K562 (cell line): ENCODE measurements at regions not wholly inside any gene's neighbourhood (a gene's known extent, or its start where the extent isn't known, plus 50 kb on each side); places are given as distances from the start of the nearest gene placed in this dataset.

Experiments
- ATAC-seq: fragments of 200-7000 bp; cut with Tn5 transposase; 3 replicates; pipeline ENCODE4 v1.9.1; 2020; ENCODE audit warnings: moderate library complexity
- BruUV-seq: library from RNA; stranded (reverse); fragments of 400-500 nt; replicated peaks from 2 replicates; lab custom pipeline; 2021; lab: Mats Ljungman, UMichigan
- CTCF ChIA-PET: fragments of 300-600 bp; formaldehyde crosslinking; extraction: SDS; loops from one replicate; lab custom pipeline; 2021; ENCODE audit warnings: low intra/inter-chr PET ratio; lab: Yijun Ruan, JAX
- POLR2A ChIA-PET: fragments of 300-600, 350-650 bp; sonication (Branson Sonifier 250); formaldehyde crosslinking; extraction: SDS; loops from one replicate; lab custom pipeline; 2021; ENCODE audit warnings: antibody characterized with exemption, inconsistent platforms; lab: Yijun Ruan, JAX
- DNase-seq, 4 experiments: peaks; one replicate each; pipeline versions ENCODE4 v3.0.0 to v3.0.0-alpha.2; 2011 to 2018; ENCODE audit warnings: low spot score in 3 of 4, mixed read lengths in 3 of 4; ENCODE audit errors: extremely low read depth in 1 of 4
- FAIRE-seq: peaks from 2 replicates; lab custom pipeline; 2011; peaks lifted over from hg19 to GRCh38; lab: Jason Lieb, UNC
- H2AFZ ChIP-seq: 2 replicates; pipeline ENCODE4 v1.6.0; 2011; ENCODE audit warnings: low read depth, low read length, control low read depth, inconsistent platforms
- H3K27ac ChIP-seq: fragments of 200-600 bp; 3 replicates; pipeline ENCODE4 v1.8.0; 2011; ENCODE audit warnings: low read depth, mild to moderate bottlenecking, control low read depth, inconsistent platforms, low read length, moderate library complexity, mixed read lengths; ENCODE audit errors: extremely low read depth
- H3K27me3 ChIP-seq, 2 experiments: fragments of 300-600 bp in 1 of 2; 2 replicates in 1 of 2; 3 replicates in 1 of 2; pipeline versions ENCODE4 v1.6.0 to v1.8.0; 2011; ENCODE audit warnings: inconsistent platforms in 2 of 2, low read length in 2 of 2, mild to moderate bottlenecking in 1 of 2, mixed read lengths in 1 of 2, moderate library complexity in 1 of 2; ENCODE audit not compliant: control insufficient read depth in 2 of 2, insufficient read depth in 2 of 2
- H3K36me3 ChIP-seq: fragments of 300-600 bp; 3 replicates; pipeline ENCODE4 v1.8.0; 2011; ENCODE audit warnings: mild to moderate bottlenecking, low read length, inconsistent platforms; ENCODE audit not compliant: control insufficient read depth, insufficient read depth
- H3K4me1 ChIP-seq, 2 experiments: fragments of 200-600 bp in 1 of 2; replicated peaks in 1 of 2; 2 replicates in 1 of 2; 3 replicates in 1 of 2; pipeline versions ENCODE4 v1.5.1 to v1.8.0; 2011; ENCODE audit warnings: inconsistent platforms in 2 of 2, low read length in 2 of 2, mild to moderate bottlenecking in 1 of 2, mixed read lengths in 1 of 2, moderate library complexity in 1 of 2; ENCODE audit not compliant: control insufficient read depth in 2 of 2, insufficient read depth in 2 of 2
- H3K4me2 ChIP-seq: 2 replicates; pipeline ENCODE4 v1.6.1; 2011; ENCODE audit warnings: low read length, control low read depth, inconsistent platforms, mixed read lengths; ENCODE audit not compliant: insufficient read depth
- H3K4me3 ChIP-seq: fragments of 200-600 bp; sonication (generic), shearing (Covaris generic); 2 replicates; pipeline ENCODE4 v1.5.1; 2016; ENCODE audit warnings: control low read depth, inconsistent platforms
- H3K79me2 ChIP-seq: fragments of 200-600 bp; 3 replicates; pipeline ENCODE4 v1.8.0; 2011; ENCODE audit warnings: low read length, inconsistent platforms; ENCODE audit not compliant: control insufficient read depth, insufficient read depth
- H3K9ac ChIP-seq, 2 experiments: 2 replicates each; pipeline versions ENCODE4 v1.6.0 to v1.6.1; 2011; ENCODE audit warnings: low read depth in 2 of 2, low read length in 2 of 2, control low read depth in 1 of 2, inconsistent platforms in 1 of 2, mild to moderate bottlenecking in 1 of 2, mixed read lengths in 1 of 2; ENCODE audit not compliant: insufficient read depth in 1 of 2
- H3K9me1 ChIP-seq: one replicate; pipeline ENCODE4 v1.6.0; 2011; ENCODE audit warnings: inconsistent platforms, mild to moderate bottlenecking, low read length, moderate library complexity; ENCODE audit not compliant: control insufficient read depth, insufficient read depth
- H3K9me3 ChIP-seq: replicated peaks from 2 replicates; pipeline ENCODE4 v1.5.1; 2011; ENCODE audit warnings: low read depth, low read length, inconsistent platforms; ENCODE audit not compliant: control insufficient read depth, insufficient read depth
- H4K20me1 ChIP-seq: replicated peaks from 2 replicates; pipeline ENCODE4 v1.6.1; 2011; ENCODE audit warnings: low read length, inconsistent platforms, mixed read lengths; ENCODE audit not compliant: control insufficient read depth, insufficient read depth
- ASH1L ChIP-seq: fragments of 450-650 bp; IDR thresholded peaks from 2 replicates; pipeline ENCODE4 v1.6.1; 2018; ENCODE audit warnings: borderline replicate concordance, mild to moderate bottlenecking, low read depth; ENCODE audit not compliant: partially characterized antibody
- BCOR ChIP-seq: fragments of 450-650 bp; IDR thresholded peaks from 2 replicates; pipeline ENCODE4 v1.6.1; 2016
- ETV5 ChIP-seq: sonication (generic); formaldehyde crosslinking; IDR thresholded peaks from 2 replicates; pipeline ENCODE4 v1.4.0; 2020; ENCODE audit warnings: low read depth, mild to moderate bottlenecking, missing genetic modification reagents
- TBP ChIP-seq: optimal IDR thresholded peaks from 2 replicates; pipeline ENCODE3; 2011; ENCODE audit warnings: low read depth, low read length, improper control_type of control experiment
- ZNF217 ChIP-seq: sonication (generic); formaldehyde crosslinking; IDR thresholded peaks from 2 replicates; pipeline ENCODE4 v1.8.0; 2022; ENCODE audit warnings: mild to moderate bottlenecking, missing genetic modification reagents
- WGBS: fragments of 100-300 bp; shearing (Covaris generic); methylation state at CpG from one replicate; pipeline ENCODE4 v1.1.6; 2016; ENCODE audit warnings: low coverage, mixed read lengths; ENCODE audit not compliant: insufficient coverage; ENCODE audit errors: missing lambda C conversion rate; 5-methylcytosine and 5-hydroxymethylcytosine counted together
- in situ Hi-C: fragments of 300-500 bp; cut with MboI; formaldehyde crosslinking; loops from 4 replicates; pipeline ENCODE4 v1.15.0; 2018; ENCODE audit warnings: inconsistent platforms, mixed read lengths
- intact Hi-C: fragments of 100-400 bp; cut with micrococcal nuclease; formaldehyde crosslinking; loops from 2 replicates; pipeline ENCODE4 v1.14.2; 2022

- H2AFZ ChIP-seq = no peak overlapping the region
- TF ChIP-seq ETV5 (CRISPR knock-in tag) (no peak), ASH1L (no peak)
- TF ChIP-seq, all 486 proteins: peak for 0
- Histone ChIP-seq H3K4me3 (no peak overlapping the region), H3K4me1 (no peaks in the 10 kb centered on the region), H3K9ac (no peak overlapping the region), H3K36me3 (no peaks in the 10 kb centered on the region), H3K4me2 (no peak overlapping the region), H3K9me3 (no peaks in the 10 kb centered on the region), H4K20me1 (no peaks in the 10 kb centered on the region), H3K79me2 (no peaks in the 10 kb centered on the region), H3K27me3 (no peaks in the 10 kb centered on the region), H3K27ac (no peak overlapping the region), H3K9me1 (no peaks in the 10 kb centered on the region)
- FAIRE-seq (no peak), DNase-seq (no peak), ATAC-seq (no peak)
- ChIA-PET CTCF (no interaction called here), POLR2A (no interaction called here)
- in situ Hi-C loops = no loop called here
- intact Hi-C loops = no loop called here
- 3% methylated on average over 2 of the region's 2 CpGs for WGBS
- BruUV-seq = no TSS peak
These were observed 1098.8 kb upstream of the IGFBP7 start for GRCh38 chr4:58209001-58209400.

- H4K20me1 ChIP-seq = no peaks in the 10 kb centered on the region
- no peaks in the 10 kb centered on the region for H3K27me3 ChIP-seq
- WGBS = 0% methylated on average over 3 of the region's 3 CpGs
- no peaks in the 10 kb centered on the region for H3K4me1 ChIP-seq
- H3K27ac ChIP-seq = no peak overlapping the region
- no TSS peak for BruUV-seq
- POLR2A ChIA-PET = no interaction called here
- no peak overlapping the region for H3K4me2 ChIP-seq
- CTCF ChIA-PET = no interaction called here
- H3K79me2 ChIP-seq = no peaks in the 10 kb centered on the region
- in situ Hi-C loops = no loop called here
- intact Hi-C loops = no loop called here
- no peaks in the 10 kb centered on the region for H3K9me3 ChIP-seq
- H3K9ac ChIP-seq = no peak overlapping the region
- no peak overlapping the region for H2AFZ ChIP-seq
- DNase-seq = no peak
- H3K9me1 ChIP-seq = no peaks in the 10 kb centered on the region
- no peak for FAIRE-seq
- no peak overlapping the region for H3K4me3 ChIP-seq
- ATAC-seq = no peak
- no peaks in the 10 kb centered on the region for H3K36me3 ChIP-seq
- no peak for TF ChIP-seq ZNF217 (CRISPR knock-in tag)
- TF ChIP-seq TBP = no peak
- TF ChIP-seq BCOR = no peak
These were observed 1095.5 kb upstream of the IGFBP7 start for GRCh38 chr4:58205446-58206235.
